ENCODE measurements at regions not wholly inside any gene's neighbourhood (a gene's known extent, or its start where the extent isn't known, plus 50 kb on each side); places are given as distances from the start of the nearest gene placed in this dataset.

- TF ChIP-seq RAD21 (IDR thresholded peaks at IDR 0.05; ENCODE audit: low read depth) (no peak), CTCF (IDR thresholded peaks at IDR 0.05 in 2 of 3, conservative IDR thresholded peaks at IDR 0.05 in 1 of 3; ENCODE audit: borderline replicate concordance in 1 of 3, insufficient read depth in 1 of 3, low read depth in 2 of 3, low read length in 2 of 3) (no peak), EZH2 (IDR thresholded peaks at IDR 0.05) (no peak), ELF1 (IDR thresholded peaks at IDR 0.05; ENCODE audit: borderline replicate concordance, low read depth) (no peak), POLR2AphosphoS5 (IDR thresholded peaks at IDR 0.05; ENCODE audit: low read depth, low read length) (no peak), ATF3 (IDR thresholded peaks at IDR 0.05) (no peak), TCF7L2 (IDR thresholded peaks at IDR 0.05; ENCODE audit: borderline replicate concordance, extremely low read depth, insufficient read depth, insufficient read length) (no peak), REST (IDR thresholded peaks at IDR 0.05; ENCODE audit: low read depth) (no peak), CEBPB (IDR thresholded peaks at IDR 0.05; ENCODE audit: low read depth) (no peak), YY1 (IDR thresholded peaks at IDR 0.05; ENCODE audit: extremely low read depth, insufficient replicate concordance, low read depth, low read length) (no peak)
Measured at GRCh38 chr17:79396696-79397095, 214.2 kb downstream of the RBFOX3 start.
